HG03521 (cell line): ENCODE measurements at regions not wholly inside any gene's neighbourhood (a gene's known extent, or its start where the extent isn't known, plus 50 kb on each side); places are given as distances from the start of the nearest gene placed in this dataset.
"Not testable (repeated sequence)": the region's sequence is repeated elsewhere in the genome, so short reads cannot be mapped to it uniquely, and the experiment has no call there.

ENCODE experiments used
- ATAC-seq: cut with Tn5 transposase; IDR thresholded peaks from one replicate; pipeline ENCODE4 v1.9.1; 2021; ENCODE audit warnings: mild to moderate bottlenecking, moderate library complexity; ENCODE audit not compliant: unreplicated experiment

DNA sequence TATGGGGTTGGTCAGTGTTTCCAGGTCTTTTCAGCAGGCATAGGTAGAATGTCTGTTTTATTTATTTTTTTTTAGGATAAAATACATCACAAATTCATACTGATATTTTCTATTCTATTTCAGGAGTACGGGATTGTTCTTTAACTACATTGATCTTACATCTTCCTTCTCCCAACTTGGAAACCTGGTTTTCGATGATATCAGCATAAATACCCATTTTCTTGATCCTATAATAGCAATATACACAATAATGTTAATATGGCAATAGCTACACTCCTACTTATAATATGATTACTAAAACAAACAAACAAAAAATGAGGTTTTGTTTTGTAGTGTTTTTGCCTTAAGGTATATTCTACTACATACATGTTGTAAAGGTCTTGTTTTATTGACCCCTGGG is 962.4 kb upstream of the GOT2 start:
- no peak for ATAC-seq

GRCh38 chr16:59690216-59690615 is 956.1 kb upstream of the GOT2 start:
- no peak for ATAC-seq

- ATAC-seq = no peak
Observed at GRCh38 chr16:59688006-59688405, 953.9 kb upstream of the GOT2 start.

- ATAC-seq = no peak
Observed at GRCh38 chr16:59686405-59686804, 952.3 kb upstream of the GOT2 start.

GRCh38 chr16:59684911-59685310 is 950.8 kb upstream of the GOT2 start:
- no peak for ATAC-seq

DNA sequence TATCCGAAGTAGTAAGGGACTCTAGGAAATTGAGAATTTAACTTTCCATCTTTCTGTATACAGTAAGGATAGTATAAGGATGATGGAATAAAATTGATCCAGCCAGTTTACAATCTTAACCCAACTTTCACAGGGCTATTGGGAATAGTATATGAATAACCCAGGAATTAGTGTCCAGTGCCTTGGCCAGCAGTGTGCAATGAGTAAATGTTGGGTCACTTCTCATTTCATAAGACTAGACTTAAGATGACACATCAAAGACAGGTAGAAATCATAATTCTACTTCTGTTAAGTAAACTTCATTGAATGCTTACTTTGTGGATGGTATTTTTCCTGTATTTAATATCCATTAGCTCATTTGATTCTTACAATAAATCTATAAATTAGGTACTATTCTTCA is 949.6 kb upstream of the GOT2 start:
- ATAC-seq = no peak

DNA sequence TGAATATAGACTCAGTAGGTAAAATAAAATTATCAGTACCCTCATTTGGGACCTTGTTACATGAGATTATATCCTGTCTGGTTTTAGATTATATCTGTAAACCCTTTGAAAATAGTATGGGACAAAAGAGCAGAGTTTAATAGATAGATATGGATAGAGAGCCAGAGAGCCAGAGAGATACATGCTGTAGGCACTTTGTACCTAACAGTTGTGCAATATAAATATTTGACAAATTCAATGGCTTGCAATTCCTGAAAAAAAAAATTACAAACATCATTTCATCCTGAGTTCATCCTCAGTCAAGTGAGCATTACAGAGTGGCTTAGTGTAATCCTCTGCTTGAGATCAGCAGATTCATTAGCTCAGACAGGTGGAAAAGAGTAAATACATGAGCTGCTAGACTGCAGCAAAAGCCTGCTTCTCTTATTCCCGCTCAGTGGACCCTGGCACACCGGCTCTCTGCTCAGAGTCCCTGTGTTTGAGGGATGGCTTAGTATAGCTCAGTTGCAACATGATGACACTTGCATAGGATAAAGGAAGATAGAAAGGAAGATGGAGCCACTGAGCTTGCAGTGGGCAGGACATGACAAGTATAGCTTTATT is 931.6 kb upstream of the GOT2 start:
- ATAC-seq = no peak

- ATAC-seq = no peak
Observed at GRCh38 chr16:59658572-59658971, 924.5 kb upstream of the GOT2 start.

DNA sequence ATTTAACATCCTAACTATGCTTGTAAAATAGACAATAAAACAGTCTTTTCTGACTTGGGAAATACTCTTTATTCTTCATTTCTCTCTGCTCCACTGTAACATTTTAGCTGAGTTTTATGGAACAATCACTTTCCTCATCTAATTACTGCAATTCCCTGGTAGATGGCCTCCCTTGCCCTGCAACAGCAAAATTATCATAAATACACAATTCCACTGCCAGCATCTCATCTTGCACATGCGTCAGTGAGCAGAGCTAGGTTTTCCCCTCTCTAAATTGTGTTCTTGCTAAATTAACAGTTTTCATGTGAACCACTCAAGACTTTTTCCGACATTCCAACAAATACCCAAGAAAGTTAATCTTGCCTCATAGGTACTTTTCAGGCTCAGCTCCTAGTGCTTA is 920.9 kb upstream of the GOT2 start:
- no peak for ATAC-seq

- ATAC-seq = no peak
Observed at GRCh38 chr16:59654455-59654854, 920.3 kb upstream of the GOT2 start.

- no peak for ATAC-seq
Observed at GRCh38 chr16:59651662-59652061, 917.5 kb upstream of the GOT2 start.

DNA sequence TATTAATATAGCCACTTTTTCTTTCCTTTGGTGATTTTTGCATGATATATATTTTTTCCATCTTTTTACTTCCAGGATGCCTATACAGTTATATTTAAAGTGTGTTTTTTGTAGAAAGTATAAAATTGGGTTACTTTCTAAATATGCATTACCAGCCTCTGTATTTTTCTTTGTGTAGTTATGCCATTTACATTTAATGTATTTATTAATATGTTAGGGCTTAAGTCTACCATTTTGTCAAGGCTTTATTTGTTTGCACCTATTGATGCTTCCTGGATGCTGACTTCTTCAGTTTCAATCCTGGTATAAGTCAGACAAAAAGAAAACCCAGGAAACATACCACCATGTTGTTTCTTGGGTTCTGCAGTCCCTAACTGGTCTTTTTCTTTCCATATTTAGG is 911.1 kb upstream of the GOT2 start:
- no peak for ATAC-seq

- no peak for ATAC-seq
Observed at GRCh38 chr16:59635674-59636073, 901.6 kb upstream of the GOT2 start.

- ATAC-seq = no peak
Observed at GRCh38 chr16:59634951-59635350, 900.8 kb upstream of the GOT2 start.

- no peak for ATAC-seq
Observed at GRCh38 chr16:59634004-59634579, 900.0 kb upstream of the GOT2 start.

GRCh38 chr16:59632276-59632855 is 898.2 kb upstream of the GOT2 start:
- ATAC-seq = no peak

- not testable (repeated sequence) for ATAC-seq
Observed at GRCh38 chr16:59624381-59624780, 890.3 kb upstream of the GOT2 start.

DNA sequence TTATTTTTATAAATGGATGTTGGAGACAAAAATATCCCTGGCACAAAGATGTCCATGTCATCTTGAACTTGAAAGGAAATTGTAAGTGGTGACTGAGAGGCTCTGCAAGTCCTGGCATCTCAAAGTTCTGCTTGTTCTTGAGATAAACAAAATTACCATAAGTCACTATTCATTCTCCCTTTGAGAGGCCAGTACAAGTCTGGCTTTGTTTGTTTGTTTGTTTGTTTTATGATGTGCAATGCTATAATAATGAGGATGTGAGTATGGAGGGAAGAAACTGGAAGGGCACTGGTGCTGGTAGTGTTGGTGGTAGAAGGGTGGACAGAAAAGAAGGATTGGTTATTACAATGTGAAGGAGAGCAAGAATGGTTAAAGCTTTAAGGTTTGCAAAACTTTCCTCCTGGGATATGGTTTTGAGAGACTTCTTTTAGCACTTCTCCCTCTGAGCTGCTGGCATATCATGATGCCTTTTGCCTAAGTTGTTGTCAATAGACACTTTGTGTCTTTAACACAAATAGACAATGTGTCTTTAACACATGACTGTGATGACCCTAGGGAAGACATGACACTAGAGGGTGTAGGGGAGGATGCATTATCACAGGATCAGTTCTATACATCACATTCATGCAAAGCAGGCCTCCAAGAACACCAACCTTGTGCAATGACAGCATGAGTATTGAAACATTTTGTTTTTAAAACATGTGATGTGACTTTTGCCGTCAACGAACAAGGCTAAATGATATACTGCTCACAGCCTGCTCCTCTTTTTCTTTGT is 880.5 kb upstream of the GOT2 start:
- no peak for ATAC-seq

GRCh38 chr16:59612910-59613620 is 878.9 kb upstream of the GOT2 start:
- ATAC-seq = not testable (repeated sequence)

DNA sequence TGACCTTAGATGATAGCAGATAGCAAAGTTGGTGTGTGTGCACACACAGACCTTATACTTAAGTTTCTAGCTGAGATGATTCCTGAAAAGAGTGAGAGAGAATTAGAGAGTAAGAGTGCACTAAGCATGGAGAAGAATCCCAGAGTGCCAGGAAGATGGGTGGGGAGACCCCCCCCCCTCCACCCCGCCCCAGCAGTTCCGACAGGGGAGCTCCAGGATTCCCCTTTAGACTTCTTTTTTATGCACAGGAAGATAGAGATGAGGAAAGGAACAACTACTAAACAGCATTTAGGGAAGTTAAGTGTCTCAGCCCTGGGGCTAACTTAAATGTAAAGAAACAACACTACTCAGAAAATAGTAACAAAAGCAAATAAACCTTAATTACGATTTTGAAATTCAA is 878.0 kb upstream of the GOT2 start:
- no peak for ATAC-seq

- no peak for ATAC-seq
Observed at GRCh38 chr16:59611556-59611955, 877.4 kb upstream of the GOT2 start.
